ENCODE measurements at regions not wholly inside any gene's neighbourhood (a gene's known extent, or its start where the extent isn't known, plus 50 kb on each side); places are given as distances from the start of the nearest gene placed in this dataset.

DNA sequence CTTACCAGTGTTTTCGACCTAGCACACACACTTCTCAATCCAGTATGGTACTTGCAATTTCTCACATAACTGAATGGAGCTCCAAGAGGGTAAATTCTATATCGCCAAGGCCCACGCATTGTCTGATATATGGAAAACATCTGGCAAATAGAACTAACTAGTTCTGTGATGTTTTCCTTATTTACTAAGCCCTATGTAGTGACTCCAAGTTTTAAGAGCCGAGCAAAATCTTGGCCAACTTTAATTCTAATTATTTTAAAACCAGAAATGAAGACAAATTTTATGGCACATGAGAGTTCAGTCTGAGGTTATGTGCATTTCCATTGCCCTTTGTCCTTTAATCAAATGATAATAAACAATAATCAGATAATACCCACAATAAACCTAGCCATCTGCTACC, 1119.7 kb upstream of the CNTNAP5 start:
- no peak for TF ChIP-seq POLR2A (IDR thresholded peaks at IDR 0.05; ENCODE audit: extremely low read depth, insufficient read length)
- no peak for TF ChIP-seq CTCF (IDR thresholded peaks at IDR 0.05; ENCODE audit: low read depth, low read length)
- no peak for TF ChIP-seq MAX (IDR thresholded peaks at IDR 0.05; ENCODE audit: low read depth, low read length)
- TF ChIP-seq MYC (IDR thresholded peaks at IDR 0.05; ENCODE audit: low read depth, low read length) = no peak
